Neuronal stem cell (in vitro differentiated cells): ENCODE measurements at regions not wholly inside any gene's neighbourhood (a gene's known extent, or its start where the extent isn't known, plus 50 kb on each side); places are given as distances from the start of the nearest gene placed in this dataset.

ENCODE experiments used
- DNase-seq: peaks from one replicate; pipeline ENCODE4 v3.0.0-alpha.2; 2013; ENCODE audit warnings: low spot score
- H2AFZ ChIP-seq: one replicate; pipeline ENCODE4 v1.6.1; 2013; ENCODE audit warnings: mild to moderate bottlenecking, low read length, inconsistent platforms
- H2AK5ac ChIP-seq: 2 replicates; pipeline ENCODE4 v1.6.1; 2013; ENCODE audit warnings: low read depth, mild to moderate bottlenecking, inconsistent platforms, low read length, moderate library complexity, mixed read lengths
- H2BK120ac ChIP-seq: 2 replicates; pipeline ENCODE4 v1.6.1; 2013; ENCODE audit warnings: low read depth, mild to moderate bottlenecking, inconsistent platforms, low read length, moderate library complexity, mixed read lengths
- H2BK12ac ChIP-seq: one replicate; pipeline ENCODE4 v1.6.1; 2013; ENCODE audit warnings: low read length, inconsistent platforms
- H2BK15ac ChIP-seq: 2 replicates; pipeline ENCODE4 v1.6.1; 2013; ENCODE audit warnings: mild to moderate bottlenecking, low read length, inconsistent platforms, mixed read lengths
- H2BK5ac ChIP-seq: one replicate; pipeline ENCODE4 v1.6.1; 2013; ENCODE audit warnings: inconsistent platforms, mild to moderate bottlenecking, low read length, moderate library complexity
- H3K14ac ChIP-seq: one replicate; pipeline ENCODE4 v1.6.1; 2013; ENCODE audit warnings: low read length, inconsistent platforms
- H3K18ac ChIP-seq: 2 replicates; pipeline ENCODE4 v1.6.1; 2013; ENCODE audit warnings: low read length, inconsistent platforms
- H3K23ac ChIP-seq: 2 replicates; pipeline ENCODE4 v1.6.1; 2013; ENCODE audit warnings: low read depth, mild to moderate bottlenecking, mixed read lengths, low read length, inconsistent platforms; ENCODE audit not compliant: poor library complexity
- H3K27ac ChIP-seq: replicated peaks from 3 replicates; pipeline ENCODE4 v1.5.1; 2013; ENCODE audit warnings: low read length, inconsistent platforms
- H3K27me3 ChIP-seq, 3 experiments: 2 replicates each; pipeline ENCODE4 v1.6.1; 2013; ENCODE audit warnings: low read length in 3 of 3, mild to moderate bottlenecking in 2 of 3, inconsistent platforms in 1 of 3, low read depth in 1 of 3, mixed read lengths in 1 of 3, moderate library complexity in 1 of 3; ENCODE audit not compliant: control insufficient read depth in 3 of 3, insufficient read depth in 3 of 3
- H3K36me3 ChIP-seq, 2 donors: replicated peaks in 1 of 2; 2 replicates each; pipeline ENCODE4 v1.6.1; 2013; ENCODE audit warnings: low read length in 2 of 2; ENCODE audit not compliant: control insufficient read depth in 2 of 2, insufficient read depth in 2 of 2
- H3K4ac ChIP-seq: 2 replicates; pipeline ENCODE4 v1.6.1; 2013; ENCODE audit warnings: inconsistent platforms, mild to moderate bottlenecking, low read length, moderate library complexity
- H3K4me1 ChIP-seq, 2 donors: 1 replicate in 1 of 2; 2 replicates in 1 of 2; pipeline ENCODE4 v1.6.1; 2013; ENCODE audit warnings: low read length in 2 of 2, low read depth in 1 of 2; ENCODE audit not compliant: control insufficient read depth in 2 of 2, insufficient read depth in 1 of 2
- H3K4me2 ChIP-seq: one replicate; pipeline ENCODE4 v1.6.1; 2013; ENCODE audit warnings: mild to moderate bottlenecking, low read length, inconsistent platforms; ENCODE audit not compliant: insufficient read depth, poor library complexity, severe bottlenecking
- H3K4me3 ChIP-seq, 2 donors: 2 replicates each; pipeline ENCODE4 v1.5.1; 2013; ENCODE audit warnings: low read length in 2 of 2, mild to moderate bottlenecking in 2 of 2, inconsistent platforms in 1 of 2, moderate library complexity in 1 of 2
- H3K79me1 ChIP-seq: one replicate; pipeline ENCODE4 v1.6.1; 2013; ENCODE audit warnings: low read depth, mild to moderate bottlenecking, inconsistent platforms, low read length, moderate library complexity
- H3K9ac ChIP-seq: one replicate; pipeline ENCODE4 v1.6.1; 2013; ENCODE audit warnings: mild to moderate bottlenecking, low read depth, low read length, inconsistent platforms; ENCODE audit not compliant: poor library complexity
- H3K9me3 ChIP-seq, 2 donors: replicated peaks in 1 of 2; 2 replicates each; pipeline versions ENCODE3 to v1.6.1; 2013; ENCODE audit warnings: low read length in 2 of 2, mild to moderate bottlenecking in 2 of 2, inconsistent platforms in 1 of 2, low read depth in 1 of 2, mixed read lengths in 1 of 2, moderate library complexity in 1 of 2; ENCODE audit not compliant: control insufficient read depth in 2 of 2, insufficient read depth in 1 of 2
- H4K8ac ChIP-seq: one replicate; pipeline ENCODE4 v1.6.1; 2013; ENCODE audit warnings: low read depth, mild to moderate bottlenecking, inconsistent platforms, low read length, moderate library complexity
- H4K91ac ChIP-seq: one replicate; pipeline ENCODE4 v1.6.1; 2013; ENCODE audit warnings: low read length, low read depth, mild to moderate bottlenecking, inconsistent platforms; ENCODE audit not compliant: poor library complexity
- WGBS, 2 donors: extraction: QIAGEN DNeasy Blood & Tissue Kit; methylation state at CpG; one replicate each; pipeline ENCODE4 v1.1.7; 2013; ENCODE audit warnings: missing lambda C conversion rate in 2 of 2, mixed read lengths in 1 of 2; ENCODE audit not compliant: insufficient read length in 2 of 2, insufficient replicate concordance in 1 of 2; ENCODE audit errors: extremely low coverage in 2 of 2; 5-methylcytosine and 5-hydroxymethylcytosine counted together

DNA sequence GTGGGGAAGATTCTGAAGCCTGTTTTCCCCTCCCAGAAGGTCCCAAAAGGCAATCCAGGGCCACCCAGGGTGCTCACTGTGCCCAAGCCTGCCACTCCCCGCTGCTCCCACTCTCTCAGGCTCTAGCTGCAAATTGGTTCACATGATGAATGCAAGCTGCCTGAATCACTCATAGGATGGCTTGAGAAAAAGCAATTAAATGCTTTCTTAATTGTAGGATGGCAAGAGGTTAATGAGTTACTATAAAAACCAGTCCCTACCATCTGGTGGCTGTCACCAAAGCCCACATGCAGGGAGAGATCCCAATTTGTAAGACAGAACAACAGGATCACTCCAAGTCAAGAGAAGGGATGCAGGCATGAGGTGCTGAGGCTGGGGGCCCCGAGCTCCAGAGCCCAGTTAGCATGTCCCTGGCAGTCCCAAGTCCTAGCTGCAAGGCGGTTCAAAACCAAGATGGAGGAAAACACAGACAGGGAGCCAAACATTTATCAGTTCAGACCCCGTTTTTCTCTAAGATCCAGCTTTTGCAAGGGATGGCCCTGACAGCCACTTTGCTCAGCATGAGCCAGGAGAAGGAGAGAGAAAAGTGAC, 207.1 kb downstream of the UACA start:
- Histone ChIP-seq H3K4me3 (no peak overlapping the region), H3K9me3 (peaks cover 0 to 5% of the 10 kb centered on the region in 2 donors), H4K91ac (no peak overlapping the region), H3K18ac (no peak overlapping the region), H3K27me3 (peaks cover 0 to 7% (median 0%) of the 10 kb centered on the region in 3 experiments), H3K79me1 (peaks cover 4% of the 10 kb centered on the region), H4K8ac (no peak overlapping the region), H2BK120ac (no peak overlapping the region), H2BK12ac (no peak overlapping the region), H2BK15ac (no peak overlapping the region), H3K4me1 (peaks cover 0 to 14% of the 10 kb centered on the region in 2 donors), H2AK5ac (no peak overlapping the region), H2BK5ac (no peak overlapping the region), H2AFZ (peak overlapping the region; percentile 55), H3K4me2 (no peak overlapping the region), H3K23ac (no peak overlapping the region), H3K36me3 (peaks cover 0 to 3% of the 10 kb centered on the region in 2 donors), H3K9ac (no peak overlapping the region), H3K4ac (no peak overlapping the region), H3K14ac (no peak overlapping the region), H3K27ac (no peak overlapping the region)
- no CpG with 5 or more reads among the region's 4 CpGs for WGBS, 2 donors
- no peak for DNase-seq

DNA sequence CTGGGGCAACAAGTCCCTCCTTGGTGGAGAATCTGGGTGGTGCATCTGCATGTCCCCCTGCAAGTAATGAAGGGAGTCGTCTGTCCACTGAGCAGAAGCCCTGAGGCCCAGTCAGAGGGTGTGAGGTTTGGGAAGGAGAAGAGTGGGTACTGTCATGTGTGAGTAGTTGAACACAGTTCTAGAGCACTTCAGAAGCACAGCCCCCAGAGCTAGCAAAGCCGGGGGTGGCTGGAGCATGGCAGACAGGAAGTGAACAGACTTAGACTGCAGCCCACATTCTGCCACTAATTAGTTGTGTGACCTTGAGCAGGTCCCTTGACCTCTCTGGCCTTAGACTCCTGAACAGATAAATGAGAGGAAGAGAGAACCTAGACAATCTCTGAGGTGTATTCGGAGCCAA, 207.6 kb downstream of the UACA start:
- Histone ChIP-seq H3K9ac (no peak overlapping the region), H2BK5ac (no peak overlapping the region), H3K9me3 (peaks cover 0 to 5% of the 10 kb centered on the region in 2 donors), H2AFZ (no peak overlapping the region), H3K27ac (no peak overlapping the region), H4K8ac (no peak overlapping the region), H3K27me3 (peaks cover 0 to 7% (median 0%) of the 10 kb centered on the region in 3 experiments), H3K23ac (no peak overlapping the region), H2BK120ac (no peak overlapping the region), H3K14ac (no peak overlapping the region), H3K4me3 (no peak overlapping the region), H4K91ac (no peak overlapping the region), H3K79me1 (peaks cover 4% of the 10 kb centered on the region), H3K4me1 (peaks cover 0 to 14% of the 10 kb centered on the region in 2 donors), H3K36me3 (peaks cover 0 to 3% of the 10 kb centered on the region in 2 donors), H2BK12ac (no peak overlapping the region), H2BK15ac (no peak overlapping the region), H3K4ac (no peak overlapping the region), H3K18ac (no peak overlapping the region), H3K4me2 (no peak overlapping the region), H2AK5ac (no peak overlapping the region)
- no CpG with 5 or more reads among the region's 3 CpGs for WGBS, 2 donors
- no peak for DNase-seq

DNA sequence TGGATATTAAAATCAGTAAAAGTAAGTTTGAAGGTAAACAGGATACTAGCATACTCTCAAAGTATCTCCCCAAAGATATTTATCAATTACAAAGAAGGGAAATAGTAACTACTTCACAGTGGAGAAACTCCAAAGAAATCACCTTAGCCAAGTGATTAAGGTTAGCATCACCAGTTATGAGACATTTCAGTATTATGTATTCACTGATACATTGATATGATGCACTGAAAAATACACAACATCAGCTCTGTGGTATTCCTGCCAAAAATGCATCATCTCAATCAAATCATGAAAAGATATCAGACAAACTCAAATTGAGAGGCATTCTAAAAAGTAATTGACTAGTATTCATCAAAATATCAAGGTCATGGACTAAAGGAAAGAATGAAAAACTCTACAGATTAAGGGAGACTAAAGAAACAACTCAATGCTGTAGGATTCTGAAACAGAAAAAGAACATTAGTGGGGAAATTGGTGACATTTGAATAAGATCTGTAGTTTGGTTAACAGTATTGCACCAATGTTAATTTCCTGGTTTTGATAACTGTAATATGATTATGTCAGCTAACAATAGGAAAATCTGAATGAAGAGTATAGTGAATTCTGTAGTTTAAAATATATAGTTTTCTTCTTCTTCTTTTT, 215.4 kb downstream of the UACA start:
- Histone ChIP-seq H2BK120ac (no peak overlapping the region), H3K4me1 (no peaks in the 10 kb centered on the region), H4K8ac (no peak overlapping the region), H2BK15ac (no peak overlapping the region), H3K27me3 (no peaks in the 10 kb centered on the region), H4K91ac (no peak overlapping the region), H3K36me3 (no peaks in the 10 kb centered on the region), H2BK12ac (no peak overlapping the region), H3K4ac (no peak overlapping the region), H3K4me2 (no peak overlapping the region), H2AK5ac (no peak overlapping the region), H3K4me3 (no peak overlapping the region), H2AFZ (no peak overlapping the region), H3K9me3 (peaks cover 0 to 3% of the 10 kb centered on the region in 2 donors), H2BK5ac (no peak overlapping the region), H3K9ac (no peak overlapping the region), H3K27ac (no peak overlapping the region), H3K14ac (no peak overlapping the region), H3K79me1 (no peaks in the 10 kb centered on the region), H3K23ac (no peak overlapping the region), H3K18ac (no peak overlapping the region)
- no peak for DNase-seq

DNA sequence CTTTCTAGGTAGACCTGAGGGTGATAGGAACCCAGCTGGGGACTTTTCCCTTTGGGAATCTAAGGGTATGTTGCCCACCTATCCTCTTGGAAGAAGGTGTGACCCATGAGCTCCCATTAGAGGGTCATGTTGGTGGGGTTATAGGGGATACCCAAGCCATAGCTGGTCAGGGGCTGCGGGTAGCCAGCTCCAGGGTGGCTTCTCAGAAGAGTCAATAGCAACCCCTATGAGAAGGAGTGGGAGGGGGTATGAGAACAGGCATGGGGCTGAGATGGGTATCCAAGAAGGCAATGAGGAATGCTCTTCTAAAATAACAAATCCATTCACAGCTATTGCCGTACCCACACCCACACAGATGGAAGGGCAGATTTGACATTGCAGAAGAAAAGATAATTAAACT, 217.8 kb downstream of the UACA start:
- Histone ChIP-seq H3K18ac (no peak overlapping the region), H2AFZ (no peak overlapping the region), H2BK15ac (no peak overlapping the region), H3K9me3 (peaks cover 0 to 3% of the 10 kb centered on the region in 2 donors), H3K4me1 (peaks cover 0 to 6% of the 10 kb centered on the region in 2 donors), H3K14ac (no peak overlapping the region), H4K91ac (no peak overlapping the region), H2BK12ac (no peak overlapping the region), H3K27me3 (no peaks in the 10 kb centered on the region), H3K23ac (no peak overlapping the region), H3K79me1 (no peaks in the 10 kb centered on the region), H2AK5ac (no peak overlapping the region), H2BK5ac (no peak overlapping the region), H3K36me3 (no peaks in the 10 kb centered on the region), H3K27ac (no peak overlapping the region), H3K9ac (no peak overlapping the region), H4K8ac (no peak overlapping the region), H3K4me3 (no peak overlapping the region), H3K4me2 (no peak overlapping the region), H3K4ac (no peak overlapping the region), H2BK120ac (no peak overlapping the region)
- DNase-seq: no peak
- no CpG with 5 or more reads among the region's 2 CpGs for WGBS, 2 donors
